ENCODE measurements at regions not wholly inside any gene's neighbourhood (a gene's known extent, or its start where the extent isn't known, plus 50 kb on each side); places are given as distances from the start of the nearest gene placed in this dataset.

DNA sequence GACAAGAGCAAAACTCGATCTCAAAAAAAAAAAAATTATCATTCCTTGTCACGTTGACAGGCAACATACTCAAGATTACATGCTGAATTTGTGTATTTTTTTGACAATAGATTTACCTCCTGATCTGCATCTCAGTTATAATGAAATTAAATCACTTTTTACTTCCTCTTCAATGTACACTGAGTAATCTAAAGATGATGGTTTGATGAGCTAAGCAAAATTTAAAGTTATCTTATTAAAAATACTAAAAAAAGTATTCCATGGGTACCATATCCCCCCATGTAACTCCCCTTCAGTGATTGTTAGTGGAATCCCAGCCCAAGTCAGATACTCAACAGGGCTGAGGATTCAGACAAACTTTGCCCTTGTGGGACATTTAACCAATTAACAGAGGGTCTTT is 463.2 kb downstream of the OCA2 start:
- TF ChIP-seq CTCF (IDR thresholded peaks at IDR 0.05; ENCODE audit: unreplicated experiment), result no peak
- DNase-seq, result no peak
- no TSS peak for BruUV-seq (replicated peaks)
- no peaks in the 10 kb centered on the region for H3K27me3 Mint-ChIP-seq (ENCODE audit: unreplicated experiment)
- no peak overlapping the region for H3K4me3 Mint-ChIP-seq (ENCODE audit: low read depth, unreplicated experiment)
- peaks cover 7% of the 10 kb centered on the region for H3K9me3 Mint-ChIP-seq (ENCODE audit: low read depth, unreplicated experiment)
- no peak overlapping the region for H3K27ac Mint-ChIP-seq (ENCODE audit: unreplicated experiment)
- intact Hi-C loops (cut with micrococcal nuclease; ENCODE audit: unreplicated experiment), result no loop called here
- H3K36me3 Mint-ChIP-seq (ENCODE audit: insufficient read depth, unreplicated experiment), result no peaks in the 10 kb centered on the region
- H3K4me1 Mint-ChIP-seq (ENCODE audit: low read depth, unreplicated experiment), result no peaks in the 10 kb centered on the region
- CTCF ChIA-PET, result no interaction called here

DNA sequence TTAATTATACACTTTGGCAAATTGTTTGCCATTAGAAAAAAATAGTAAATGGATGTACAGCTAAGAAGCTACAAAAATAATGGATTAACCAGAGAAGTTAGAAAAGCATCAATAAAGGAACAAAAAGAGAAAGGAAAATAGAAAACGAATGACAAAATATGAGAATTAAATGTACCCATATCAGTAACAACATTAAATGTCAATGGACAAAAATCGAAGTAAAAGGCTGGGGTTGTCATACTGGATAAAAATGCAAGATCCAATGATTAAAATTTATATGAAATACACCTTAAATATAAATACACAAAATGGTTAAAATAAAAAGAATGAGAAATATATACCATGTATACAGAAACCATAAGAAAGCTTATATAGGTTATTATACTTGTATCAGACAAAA is 470.6 kb downstream of the OCA2 start:
- H3K4me1 Mint-ChIP-seq (ENCODE audit: low read depth, unreplicated experiment), result no peaks in the 10 kb centered on the region
- no peak for TF ChIP-seq CTCF (IDR thresholded peaks at IDR 0.05; ENCODE audit: unreplicated experiment)
- no TSS peak for BruUV-seq (replicated peaks)
- no peaks in the 10 kb centered on the region for H3K27me3 Mint-ChIP-seq (ENCODE audit: unreplicated experiment)
- H3K27ac Mint-ChIP-seq (ENCODE audit: unreplicated experiment), result no peak overlapping the region
- peaks cover 12% of the 10 kb centered on the region for H3K9me3 Mint-ChIP-seq (ENCODE audit: low read depth, unreplicated experiment)
- CTCF ChIA-PET, result no interaction called here
- H3K4me3 Mint-ChIP-seq (ENCODE audit: low read depth, unreplicated experiment), result no peak overlapping the region
- intact Hi-C loops (cut with micrococcal nuclease; ENCODE audit: unreplicated experiment), result no loop called here
- no peaks in the 10 kb centered on the region for H3K36me3 Mint-ChIP-seq (ENCODE audit: insufficient read depth, unreplicated experiment)
- no peak for DNase-seq

GRCh38 chr15:27627623-27628022 is 471.5 kb downstream of the OCA2 start:
- Mint-ChIP-seq H3K4me1 (ENCODE audit: low read depth, unreplicated experiment) (no peaks in the 10 kb centered on the region), H3K4me3 (ENCODE audit: low read depth, unreplicated experiment) (no peak overlapping the region), H3K36me3 (ENCODE audit: insufficient read depth, unreplicated experiment) (no peaks in the 10 kb centered on the region), H3K27me3 (ENCODE audit: unreplicated experiment) (no peaks in the 10 kb centered on the region), H3K27ac (ENCODE audit: unreplicated experiment) (no peak overlapping the region), H3K9me3 (ENCODE audit: low read depth, unreplicated experiment) (peaks cover 12% of the 10 kb centered on the region)
- no TSS peak for BruUV-seq (replicated peaks)
- intact Hi-C loops (cut with micrococcal nuclease; ENCODE audit: unreplicated experiment), result no loop called here
- CTCF ChIA-PET, result no interaction called here
- no peak for TF ChIP-seq CTCF (IDR thresholded peaks at IDR 0.05; ENCODE audit: unreplicated experiment)
- no peak for DNase-seq

DNA sequence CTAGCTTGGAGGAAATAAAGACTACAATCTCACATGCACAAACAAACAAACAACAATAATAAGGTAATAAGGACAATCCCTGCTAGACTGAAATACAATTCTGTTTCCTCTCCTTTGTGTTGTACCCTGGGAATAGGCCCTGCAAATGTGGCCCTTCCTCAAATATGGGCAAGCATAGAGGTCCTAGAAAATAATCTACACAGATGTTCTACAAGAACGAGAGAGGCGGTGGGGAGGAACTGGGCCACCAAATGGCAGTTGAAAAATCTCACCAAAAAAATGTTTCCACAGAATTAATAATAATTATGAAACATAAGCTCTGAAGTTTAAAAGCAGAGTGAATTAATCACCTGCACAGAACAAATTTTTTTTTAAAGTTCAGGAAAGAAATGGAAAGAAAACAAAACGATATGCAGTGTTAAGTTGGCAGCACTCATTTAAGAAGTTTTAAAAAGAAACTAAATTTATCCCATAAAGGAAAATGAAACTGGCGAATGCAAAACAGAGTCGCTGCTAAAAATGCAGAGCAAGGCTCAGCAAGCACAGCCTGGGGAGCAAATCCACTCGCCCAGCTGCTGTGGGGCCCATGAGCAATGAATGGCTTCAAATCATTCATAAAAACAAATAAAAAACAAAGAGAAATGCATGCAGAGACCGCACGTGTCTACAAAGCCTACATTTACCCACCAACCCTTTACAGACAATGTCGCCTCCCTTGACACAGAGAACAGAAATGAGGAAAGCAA is 475.4 kb downstream of the OCA2 start:
- Mint-ChIP-seq H3K27ac (ENCODE audit: unreplicated experiment) (no peak overlapping the region), H3K4me3 (ENCODE audit: low read depth, unreplicated experiment) (no peak overlapping the region), H3K9me3 (ENCODE audit: low read depth, unreplicated experiment) (peaks cover 7% of the 10 kb centered on the region), H3K36me3 (ENCODE audit: insufficient read depth, unreplicated experiment) (no peaks in the 10 kb centered on the region), H3K27me3 (ENCODE audit: unreplicated experiment) (no peaks in the 10 kb centered on the region), H3K4me1 (ENCODE audit: low read depth, unreplicated experiment) (no peaks in the 10 kb centered on the region)
- CTCF ChIA-PET, result no interaction called here
- no peak for DNase-seq
- intact Hi-C loops (cut with micrococcal nuclease; ENCODE audit: unreplicated experiment), result no loop called here
- TF ChIP-seq CTCF (IDR thresholded peaks at IDR 0.05; ENCODE audit: unreplicated experiment), result no peak
- no TSS peak for BruUV-seq (replicated peaks)

All from Calu3 (cell line).